GM18498 (cell line): ENCODE measurements at regions not wholly inside any gene's neighbourhood (a gene's known extent, or its start where the extent isn't known, plus 50 kb on each side); places are given as distances from the start of the nearest gene placed in this dataset.
"Not testable (repeated sequence)": the region's sequence is repeated elsewhere in the genome, so short reads cannot be mapped to it uniquely, and the experiment has no call there.

Experiments used
- ATAC-seq: cut with Tn5 transposase; IDR thresholded peaks from one replicate; pipeline ENCODE4 v1.9.1; 2021; ENCODE audit warnings: mild to moderate bottlenecking, moderate library complexity; ENCODE audit not compliant: unreplicated experiment

- peak; percentile 56 for ATAC-seq
Measured at GRCh38 chr4:126853715-126854114, 779.0 kb upstream of the INTU start.

GRCh38 chr4:126856906-126857305 lies 775.9 kb upstream of the INTU start:
- no peak for ATAC-seq

- no peak for ATAC-seq
Measured at GRCh38 chr4:126859314-126859713, 773.4 kb upstream of the INTU start.

- ATAC-seq, result no peak
Measured at GRCh38 chr4:126859872-126860271, 772.9 kb upstream of the INTU start.

GRCh38 chr4:126860308-126860707 lies 772.4 kb upstream of the INTU start:
- ATAC-seq, result no peak

- no peak for ATAC-seq
Measured at GRCh38 chr4:126869967-126870366, 762.8 kb upstream of the INTU start.

- ATAC-seq, result no peak
Measured at GRCh38 chr4:126871810-126872209, 760.9 kb upstream of the INTU start.

GRCh38 chr4:126874533-126874932 lies 758.2 kb upstream of the INTU start:
- ATAC-seq, result no peak

GRCh38 chr4:126888968-126889367 lies 743.8 kb upstream of the INTU start:
- no peak for ATAC-seq

GRCh38 chr4:126890383-126890782 lies 742.4 kb upstream of the INTU start:
- no peak for ATAC-seq

GRCh38 chr4:126890994-126891393 lies 741.8 kb upstream of the INTU start:
- ATAC-seq, result no peak

- no peak for ATAC-seq
Measured at GRCh38 chr4:126894963-126895362, 737.8 kb upstream of the INTU start.

GRCh38 chr4:126895988-126896570 lies 736.7 kb upstream of the INTU start:
- ATAC-seq, result no peak

GRCh38 chr4:126897038-126897437 lies 735.7 kb upstream of the INTU start:
- ATAC-seq, result no peak

- no peak for ATAC-seq
Measured at GRCh38 chr4:126898815-126899214, 733.9 kb upstream of the INTU start.

- ATAC-seq, result no peak
Measured at GRCh38 chr4:126899331-126899801, 733.4 kb upstream of the INTU start.

- ATAC-seq, result no peak
Measured at GRCh38 chr4:126906466-126906865, 726.3 kb upstream of the INTU start.

GRCh38 chr4:126907389-126907788 lies 725.4 kb upstream of the INTU start:
- no peak for ATAC-seq

GRCh38 chr4:126916049-126916625 lies 716.6 kb upstream of the INTU start:
- no peak for ATAC-seq

GRCh38 chr4:126916626-126917140 lies 716.1 kb upstream of the INTU start:
- ATAC-seq, result no peak

GRCh38 chr4:126922328-126922938 lies 710.3 kb upstream of the INTU start:
- not testable (repeated sequence) for ATAC-seq

GRCh38 chr4:126924237-126924636 lies 708.5 kb upstream of the INTU start:
- ATAC-seq, result no peak
